Body of pancreas (tissue), 4 donors: ENCODE measurements at regions not wholly inside any gene's neighbourhood (a gene's known extent, or its start where the extent isn't known, plus 50 kb on each side); places are given as distances from the start of the nearest gene placed in this dataset.

Source experiments
- ATAC-seq: fragments of 150-250 bp; one replicate; pipeline ENCODE4 v1.9.1; 2016
- DNase-seq, 4 donors: peaks; one replicate each; pipeline ENCODE4 v3.0.0-alpha.2; 2019
- H3K27ac ChIP-seq, 4 donors: fragments of 200-600 bp; sonication (generic); 1 replicate in 3 of 4; 2 replicates in 1 of 4; pipeline versions ENCODE4 v1.5.1 to v1.6.1; 2016 to 2019; ENCODE audit warnings: mild to moderate bottlenecking in 1 of 4, mixed read lengths in 1 of 4, moderate library complexity in 1 of 4
- H3K27me3 ChIP-seq, 2 donors: fragments of 200-600 bp; sonication (generic); one replicate each; pipeline ENCODE4 v1.6.0; 2016; ENCODE audit warnings: mild to moderate bottlenecking in 1 of 2
- H3K36me3 ChIP-seq, 2 donors: fragments of 200-600 bp; sonication (generic); replicated peaks in 1 of 2; 2 replicates each; pipeline ENCODE4 v1.5.1; 2016; ENCODE audit warnings: low read depth in 2 of 2; ENCODE audit not compliant: insufficient read depth in 1 of 2
- H3K4me1 ChIP-seq: fragments of 200-600 bp; sonication (generic); one replicate; pipeline ENCODE4 v1.6.0; 2016
- H3K4me3 ChIP-seq, 2 donors: fragments of 200-600 bp; sonication (generic); 1 replicate in 1 of 2; 2 replicates in 1 of 2; pipeline ENCODE4 v1.5.1; 2016 to 2019
- H3K9me3 ChIP-seq, 3 donors: fragments of 200-600 bp; sonication (generic); 1 replicate in 2 of 3; 2 replicates in 1 of 3; pipeline ENCODE4 v1.5.1; 2016
- POLR2A ChIP-seq, 3 donors: fragments of 450-650 bp; IDR thresholded peaks; one replicate each; pipeline ENCODE4 v1.6.1; 2016; ENCODE audit warnings: antibody characterized with exemption in 3 of 3, mild to moderate bottlenecking in 2 of 3
- WGBS, 2 donors: methylation state at CpG; one replicate each; pipeline ENCODE4 v1.1.5; 2017; 5-methylcytosine and 5-hydroxymethylcytosine counted together
- intact Hi-C: fragments of 100-400 bp; cut with DNase I; formaldehyde crosslinking; loops from one replicate; pipeline ENCODE4 v1.15.1; 2023
- TF ChIP-seq, protein P1 (sequence below), 7 experiments: fragments of 450-650 bp in 4 of 7; fragments of 200-600 bp in 3 of 7; sonication (generic) in 3 of 7; IDR thresholded peaks; one replicate each; pipeline ENCODE4 v1.5.1; 2016 to 2019; ENCODE audit warnings: antibody characterized with exemption in 7 of 7

DNA sequence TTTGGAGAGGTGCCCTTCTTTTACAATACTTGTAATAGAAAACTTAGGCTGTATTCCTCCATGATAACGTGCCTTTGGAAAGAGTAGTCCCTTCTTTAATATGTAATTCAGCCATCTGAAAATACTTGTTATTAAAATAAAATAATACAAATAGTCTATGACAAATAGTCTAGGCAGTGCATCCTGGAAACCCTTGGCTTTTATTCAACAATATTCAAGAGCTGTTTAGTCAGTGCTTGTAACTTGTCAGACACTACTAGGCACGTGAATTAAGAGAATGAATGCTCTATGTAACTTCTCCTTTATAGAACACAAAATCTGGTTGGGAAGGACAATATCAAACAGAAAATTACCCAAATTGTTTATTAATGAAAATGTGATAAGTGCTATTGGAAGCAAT is 388.2 kb downstream of the MTX2 start:
- H3K27me3 ChIP-seq: no peaks in the 10 kb centered on the region
- DNase-seq (no peak), ATAC-seq (no peak)
- no peaks in the 10 kb centered on the region for H3K9me3 ChIP-seq
- intact Hi-C loops: no loop called here
- WGBS, 2 donors: 40 to 49% methylated on average over 2 of the region's 2 CpGs
- H3K4me1 ChIP-seq: no peaks in the 10 kb centered on the region
- H3K36me3 ChIP-seq: no peaks in the 10 kb centered on the region
- no peak for TF ChIP-seq POLR2A (IDR thresholded peaks at IDR 0.05)
- H3K4me3 ChIP-seq: no peak overlapping the region
- H3K27ac ChIP-seq: no peak overlapping the region

DNA sequence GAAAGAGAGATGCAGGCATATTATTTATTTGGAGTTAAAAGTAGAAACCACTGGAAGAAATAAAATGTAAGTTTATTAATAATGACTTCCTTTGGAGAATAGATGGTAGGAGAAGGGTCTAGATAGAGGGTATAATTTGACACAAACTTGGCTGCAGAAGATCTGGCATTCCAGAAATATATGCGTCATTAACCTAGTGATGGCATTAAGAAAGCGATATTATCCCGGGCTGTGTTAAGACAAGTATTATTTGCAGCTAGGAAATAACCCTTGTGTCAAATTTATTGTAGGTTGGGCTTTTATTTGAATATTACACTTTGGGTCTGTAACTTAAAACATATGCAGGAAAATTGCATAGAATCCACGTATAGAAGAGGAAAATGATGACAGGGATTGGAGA is 389.5 kb downstream of the MTX2 start:
- no peaks in the 10 kb centered on the region for H3K9me3 ChIP-seq
- H3K27me3 ChIP-seq: no peaks in the 10 kb centered on the region
- intact Hi-C loops: no loop called here
- no peak overlapping the region for H3K27ac ChIP-seq
- TF ChIP-seq, protein P1, sequence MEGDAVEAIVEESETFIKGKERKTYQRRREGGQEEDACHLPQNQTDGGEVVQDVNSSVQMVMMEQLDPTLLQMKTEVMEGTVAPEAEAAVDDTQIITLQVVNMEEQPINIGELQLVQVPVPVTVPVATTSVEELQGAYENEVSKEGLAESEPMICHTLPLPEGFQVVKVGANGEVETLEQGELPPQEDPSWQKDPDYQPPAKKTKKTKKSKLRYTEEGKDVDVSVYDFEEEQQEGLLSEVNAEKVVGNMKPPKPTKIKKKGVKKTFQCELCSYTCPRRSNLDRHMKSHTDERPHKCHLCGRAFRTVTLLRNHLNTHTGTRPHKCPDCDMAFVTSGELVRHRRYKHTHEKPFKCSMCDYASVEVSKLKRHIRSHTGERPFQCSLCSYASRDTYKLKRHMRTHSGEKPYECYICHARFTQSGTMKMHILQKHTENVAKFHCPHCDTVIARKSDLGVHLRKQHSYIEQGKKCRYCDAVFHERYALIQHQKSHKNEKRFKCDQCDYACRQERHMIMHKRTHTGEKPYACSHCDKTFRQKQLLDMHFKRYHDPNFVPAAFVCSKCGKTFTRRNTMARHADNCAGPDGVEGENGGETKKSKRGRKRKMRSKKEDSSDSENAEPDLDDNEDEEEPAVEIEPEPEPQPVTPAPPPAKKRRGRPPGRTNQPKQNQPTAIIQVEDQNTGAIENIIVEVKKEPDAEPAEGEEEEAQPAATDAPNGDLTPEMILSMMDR (IDR thresholded peaks at IDR 0.05): no peak
- TF ChIP-seq POLR2A (IDR thresholded peaks at IDR 0.05): no peak
- ATAC-seq (no peak), DNase-seq (no peak)
- no peaks in the 10 kb centered on the region for H3K36me3 ChIP-seq
- no peaks in the 10 kb centered on the region for H3K4me1 ChIP-seq
- WGBS, 2 donors: 57 to 60% methylated on average over 4 of the region's 4 CpGs
- H3K4me3 ChIP-seq: no peak overlapping the region

DNA sequence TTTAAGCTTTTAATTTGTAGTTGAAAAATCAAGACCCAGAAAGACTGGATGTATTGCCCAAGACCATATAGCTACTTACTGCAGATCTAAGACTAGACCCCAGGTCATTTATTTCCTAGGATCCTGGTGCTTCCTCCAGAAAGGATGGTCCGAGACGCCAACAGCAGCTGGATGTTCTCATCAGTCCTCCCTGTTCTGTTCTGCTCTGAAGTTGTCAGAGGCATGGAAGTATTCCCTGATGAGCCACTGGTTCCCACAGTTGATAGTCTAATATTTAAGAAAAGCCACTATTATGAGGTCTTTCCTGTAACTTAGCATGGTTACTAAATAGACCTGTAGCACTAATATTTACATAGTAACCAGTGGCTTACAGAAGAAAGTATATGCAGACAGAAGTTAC is 393.5 kb downstream of the MTX2 start:
- no peak for DNase-seq
- intact Hi-C loops: no loop called here
- no peak overlapping the region for H3K27ac ChIP-seq
- no peaks in the 10 kb centered on the region for H3K4me1 ChIP-seq
- 95 to 96% methylated on average over 2 of the region's 2 CpGs for WGBS, 2 donors
- H3K9me3 ChIP-seq: no peaks in the 10 kb centered on the region
- H3K27me3 ChIP-seq: no peaks in the 10 kb centered on the region
- ATAC-seq: no peak
- TF ChIP-seq, protein P1 (IDR thresholded peaks at IDR 0.05): no peak
- TF ChIP-seq POLR2A (IDR thresholded peaks at IDR 0.05): no peak
- H3K4me3 ChIP-seq: no peak overlapping the region
- H3K36me3 ChIP-seq: no peaks in the 10 kb centered on the region

DNA sequence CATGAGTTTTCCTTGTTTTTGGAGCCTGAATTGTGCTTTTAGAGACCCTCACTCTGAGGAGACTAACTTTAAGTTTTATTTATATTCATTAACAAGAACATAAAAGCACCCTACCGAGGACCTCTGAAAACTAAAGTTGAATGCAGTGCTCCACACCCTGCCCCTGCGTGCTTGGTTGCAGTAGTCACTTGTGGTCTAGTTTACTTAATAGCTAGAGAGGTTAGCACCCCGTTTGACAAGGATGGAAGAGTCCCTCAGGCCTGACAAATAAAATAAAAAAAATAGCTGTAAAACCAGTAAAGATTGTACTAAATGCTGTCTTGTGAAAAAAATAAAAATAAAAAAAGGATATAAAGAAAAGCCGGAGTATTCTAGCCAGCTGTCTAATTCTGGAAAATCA is 395.2 kb downstream of the MTX2 start:
- Histone ChIP-seq H3K4me3 (no peak overlapping the region), H3K27me3 (no peaks in the 10 kb centered on the region), H3K27ac (no peak overlapping the region), H3K36me3 (no peaks in the 10 kb centered on the region), H3K4me1 (no peaks in the 10 kb centered on the region), H3K9me3 (no peaks in the 10 kb centered on the region)
- ATAC-seq (no peak), DNase-seq (no peak)
- TF ChIP-seq, protein P1 (IDR thresholded peaks at IDR 0.05): no peak
- intact Hi-C loops: no loop called here
- 51 to 54% methylated on average over 4 of the region's 4 CpGs for WGBS, 2 donors

DNA sequence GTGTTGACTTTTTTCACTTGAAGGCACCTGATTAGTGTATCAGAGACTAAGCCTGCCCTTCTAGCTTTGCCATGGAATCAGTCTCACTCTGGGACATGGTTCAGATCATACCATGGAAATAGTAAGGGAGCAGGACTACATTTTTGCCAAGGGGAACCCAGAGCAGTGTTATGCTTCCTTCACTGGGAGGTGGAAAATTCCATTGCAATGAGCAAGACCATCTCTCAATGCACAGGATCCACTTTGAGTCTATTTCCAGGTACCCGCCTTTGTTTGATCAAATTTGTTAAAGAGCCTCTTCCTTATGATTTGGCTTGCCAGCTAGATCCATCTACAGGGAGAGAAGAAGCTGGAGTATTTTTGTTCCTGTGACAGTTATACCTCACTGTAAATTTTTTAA is 395.8 kb downstream of the MTX2 start:
- Histone ChIP-seq H3K9me3 (no peaks in the 10 kb centered on the region), H3K36me3 (no peaks in the 10 kb centered on the region), H3K4me1 (no peaks in the 10 kb centered on the region), H3K27me3 (no peaks in the 10 kb centered on the region), H3K27ac (no peak overlapping the region), H3K4me3 (no peak overlapping the region)
- DNase-seq (no peak), ATAC-seq (no peak)
- 90% methylated on average over 1 of the region's 1 CpG for WGBS, 2 donors
- TF ChIP-seq POLR2A (IDR thresholded peaks at IDR 0.05): no peak
- TF ChIP-seq, protein P1 (IDR thresholded peaks at IDR 0.05): no peak
- intact Hi-C loops: no loop called here
